ENCODE measurements at regions not wholly inside any gene's neighbourhood (a gene's known extent, or its start where the extent isn't known, plus 50 kb on each side); places are given as distances from the start of the nearest gene placed in this dataset.

- TF ChIP-seq CTCF (IDR thresholded peaks at IDR 0.05) = no peak
- no peak for TF ChIP-seq POLR2A (IDR thresholded peaks at IDR 0.05)
Observed at GRCh38 chr6:120775698-120776097, 558.6 kb downstream of the TBC1D32 start.

All from heart left ventricle (tissue), 13 donors.